GM23338 (cell line): ENCODE measurements at regions not wholly inside any gene's neighbourhood (a gene's known extent, or its start where the extent isn't known, plus 50 kb on each side); places are given as distances from the start of the nearest gene placed in this dataset.
A peak's percentile ranks its signal among the peaks of the same experiment; 100 is the strongest.

Experiments used
- ATAC-seq: fragments of 200-7000 bp; cut with Tn5 transposase; 3 replicates; pipeline ENCODE4 v1.9.1; 2020
- DNase-seq: peaks from one replicate; pipeline ENCODE4 v3.0.0-alpha.2; 2015; ENCODE audit warnings: low spot score
- H2AFZ ChIP-seq: fragments of 200-600 bp; sonication (generic); 2 replicates; pipeline ENCODE4 v1.8.0; 2016; ENCODE audit warnings: antibody characterized with exemption, mild to moderate bottlenecking, moderate library complexity
- H3F3A ChIP-seq: fragments of 200-600 bp; sonication (generic); replicated peaks from 2 replicates; pipeline ENCODE4 v1.8.0; 2017; ENCODE audit warnings: antibody characterized with exemption, mixed run types, low read depth
- H3K27ac ChIP-seq: fragments of 200-600 bp; sonication (generic); 2 replicates; pipeline ENCODE4 v1.6.1; 2016; ENCODE audit warnings: low read depth
- H3K27me3 ChIP-seq: fragments of 200-600 bp; sonication (generic); 2 replicates; pipeline ENCODE4 v1.8.0; 2016; ENCODE audit warnings: mild to moderate bottlenecking, mixed run types, moderate library complexity; ENCODE audit not compliant: insufficient read depth
- H3K36me3 ChIP-seq: fragments of 200-600 bp; sonication (generic); 2 replicates; pipeline ENCODE4 v1.8.0; 2016; ENCODE audit warnings: mild to moderate bottlenecking; ENCODE audit not compliant: insufficient read depth
- H3K4me1 ChIP-seq: fragments of 200-600 bp; sonication (generic); 2 replicates; pipeline ENCODE4 v1.8.0; 2016; ENCODE audit warnings: mild to moderate bottlenecking, moderate library complexity; ENCODE audit not compliant: insufficient read depth
- H3K4me2 ChIP-seq: fragments of 200-600 bp; sonication (generic); 2 replicates; pipeline ENCODE4 v1.7.1; 2017; ENCODE audit warnings: mixed run types
- H3K4me3 ChIP-seq: fragments of 200-600 bp; sonication (generic); 2 replicates; pipeline ENCODE4 v1.6.1; 2016; ENCODE audit warnings: mixed run types
- H3K79me2 ChIP-seq: fragments of 200-600 bp; sonication (generic); replicated peaks from 2 replicates; pipeline ENCODE4 v1.8.0; 2017; ENCODE audit warnings: mild to moderate bottlenecking; ENCODE audit not compliant: insufficient read depth
- H3K9me2 ChIP-seq: fragments of 200-600 bp; sonication (generic); 2 replicates; pipeline ENCODE4 v1.8.0; 2017; ENCODE audit not compliant: insufficient read depth
- H4K20me1 ChIP-seq: fragments of 200-600 bp; sonication (generic); replicated peaks from 2 replicates; pipeline ENCODE4 v1.8.0; 2017; ENCODE audit warnings: mild to moderate bottlenecking; ENCODE audit not compliant: insufficient read depth
- H3K27ac Mint-ChIP-seq: 2 replicates; pipeline ENCODE4 v1.8.0; 2020; ENCODE audit warnings: inconsistent platforms, mild to moderate bottlenecking, moderate library complexity, mixed read lengths
- H3K27me3 Mint-ChIP-seq: 3 replicates; pipeline ENCODE4 v1.8.0; 2022; ENCODE audit warnings: low read depth, mild to moderate bottlenecking, moderate library complexity, mixed read lengths, inconsistent platforms; ENCODE audit not compliant: insufficient read depth, poor library complexity
- H3K36me3 Mint-ChIP-seq: 3 replicates; pipeline ENCODE4 v1.8.0; 2021; ENCODE audit warnings: low read depth, mild to moderate bottlenecking, inconsistent platforms, moderate library complexity, mixed read lengths
- H3K4me1 Mint-ChIP-seq: 3 replicates; pipeline ENCODE4 v1.8.0; 2020; ENCODE audit warnings: mild to moderate bottlenecking, inconsistent platforms, mixed read lengths
- H3K4me3 Mint-ChIP-seq: 3 replicates; pipeline ENCODE4 v1.8.0; 2021; ENCODE audit warnings: moderate library complexity, mild to moderate bottlenecking, inconsistent platforms, mixed read lengths
- H3K9me3 Mint-ChIP-seq: 3 replicates; pipeline ENCODE4 v1.8.0; 2020; ENCODE audit warnings: moderate library complexity, mild to moderate bottlenecking, inconsistent platforms, mixed read lengths
- CREB1 ChIP-seq: fragments of 250-450 bp; sonication (Bioruptor Pico); IDR thresholded peaks from 2 replicates; pipeline ENCODE4 v1.5.0; 2020; ENCODE audit warnings: low read depth, mild to moderate bottlenecking, moderate library complexity
- EZH2 ChIP-seq: fragments of 200-600 bp; sonication (generic); IDR thresholded peaks from one replicate; pipeline ENCODE4 v1.8.0; 2017; ENCODE audit warnings: antibody characterized with exemption, mild to moderate bottlenecking, low read depth; ENCODE audit not compliant: unreplicated experiment
- EZH2phosphoT487 ChIP-seq: fragments of 200-600 bp; sonication (generic); IDR thresholded peaks from one replicate; pipeline ENCODE4 v1.8.1; 2018; ENCODE audit warnings: antibody characterized with exemption; ENCODE audit not compliant: unreplicated experiment
- JUNB ChIP-seq: IDR thresholded peaks from one replicate; pipeline ENCODE4 v1.6.1; 2016; ENCODE audit warnings: antibody characterized with exemption; ENCODE audit not compliant: unreplicated experiment
- NANOG ChIP-seq: IDR thresholded peaks from 2 replicates; pipeline ENCODE4 v1.6.1; 2016; ENCODE audit warnings: antibody characterized with exemption, borderline replicate concordance
- POLR2AphosphoS5 ChIP-seq: IDR thresholded peaks from 2 replicates; pipeline ENCODE4 v1.6.1; 2016; ENCODE audit warnings: antibody characterized with exemption, low read depth
- STAT1 ChIP-seq: IDR thresholded peaks from one replicate; pipeline ENCODE4 v1.6.1; 2016; ENCODE audit warnings: antibody characterized with exemption; ENCODE audit not compliant: unreplicated experiment
- ZNF114 ChIP-seq: fragments of 250-450 bp; sonication (Bioruptor Pico); IDR thresholded peaks from 2 replicates; pipeline ENCODE4 v1.5.0; 2020; ENCODE audit warnings: mild to moderate bottlenecking, moderate library complexity
- ZNF331 ChIP-seq: fragments of 250-450 bp; sonication (Bioruptor Pico); IDR thresholded peaks from 2 replicates; pipeline ENCODE4 v1.5.0; 2020; ENCODE audit warnings: low read depth, mild to moderate bottlenecking, moderate library complexity
- TF ChIP-seq, protein P1 (sequence below): fragments of 250-450 bp; sonication (Bioruptor Pico); IDR thresholded peaks from 2 replicates; pipeline ENCODE4 v1.5.0; 2020; ENCODE audit warnings: mild to moderate bottlenecking, moderate library complexity
- TF ChIP-seq, protein P2 (sequence below): IDR thresholded peaks from one replicate; pipeline ENCODE4 v1.6.1; 2018; ENCODE audit warnings: antibody characterized with exemption; ENCODE audit not compliant: unreplicated experiment
- TF ChIP-seq, protein P3 (sequence below), 2 experiments: fragments of 200-600 bp in 1 of 2; sonication (generic) in 1 of 2; conservative IDR thresholded peaks; 2 replicates each; pipeline versions ENCODE4 v1.5.1 to v1.6.1; 2016 to 2017; ENCODE audit warnings: antibody characterized with exemption in 2 of 2, low read depth in 2 of 2, mild to moderate bottlenecking in 2 of 2, moderate library complexity in 1 of 2
- TF ChIP-seq, protein P4 (sequence below): IDR thresholded peaks from 2 replicates; pipeline ENCODE4 v1.6.1; 2016; ENCODE audit warnings: antibody characterized with exemption

DNA sequence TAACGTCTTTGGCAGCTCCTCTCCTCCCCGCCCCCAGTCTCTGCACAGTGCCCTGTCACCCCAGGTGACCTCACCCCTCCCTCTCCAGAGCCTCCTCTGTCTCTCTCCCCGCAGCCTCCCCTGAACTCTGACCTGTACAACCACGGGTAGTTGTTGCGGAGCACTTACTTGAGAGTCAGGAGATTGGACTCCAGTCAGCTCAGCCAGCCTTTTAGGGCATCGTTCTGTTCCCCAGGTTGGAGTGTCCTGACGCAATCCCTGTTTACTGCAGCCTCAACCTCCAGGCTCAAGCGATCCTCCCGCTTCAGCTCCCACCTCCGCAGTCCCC is 177.7 kb downstream of the UACA start:
- TF ChIP-seq, protein P1, sequence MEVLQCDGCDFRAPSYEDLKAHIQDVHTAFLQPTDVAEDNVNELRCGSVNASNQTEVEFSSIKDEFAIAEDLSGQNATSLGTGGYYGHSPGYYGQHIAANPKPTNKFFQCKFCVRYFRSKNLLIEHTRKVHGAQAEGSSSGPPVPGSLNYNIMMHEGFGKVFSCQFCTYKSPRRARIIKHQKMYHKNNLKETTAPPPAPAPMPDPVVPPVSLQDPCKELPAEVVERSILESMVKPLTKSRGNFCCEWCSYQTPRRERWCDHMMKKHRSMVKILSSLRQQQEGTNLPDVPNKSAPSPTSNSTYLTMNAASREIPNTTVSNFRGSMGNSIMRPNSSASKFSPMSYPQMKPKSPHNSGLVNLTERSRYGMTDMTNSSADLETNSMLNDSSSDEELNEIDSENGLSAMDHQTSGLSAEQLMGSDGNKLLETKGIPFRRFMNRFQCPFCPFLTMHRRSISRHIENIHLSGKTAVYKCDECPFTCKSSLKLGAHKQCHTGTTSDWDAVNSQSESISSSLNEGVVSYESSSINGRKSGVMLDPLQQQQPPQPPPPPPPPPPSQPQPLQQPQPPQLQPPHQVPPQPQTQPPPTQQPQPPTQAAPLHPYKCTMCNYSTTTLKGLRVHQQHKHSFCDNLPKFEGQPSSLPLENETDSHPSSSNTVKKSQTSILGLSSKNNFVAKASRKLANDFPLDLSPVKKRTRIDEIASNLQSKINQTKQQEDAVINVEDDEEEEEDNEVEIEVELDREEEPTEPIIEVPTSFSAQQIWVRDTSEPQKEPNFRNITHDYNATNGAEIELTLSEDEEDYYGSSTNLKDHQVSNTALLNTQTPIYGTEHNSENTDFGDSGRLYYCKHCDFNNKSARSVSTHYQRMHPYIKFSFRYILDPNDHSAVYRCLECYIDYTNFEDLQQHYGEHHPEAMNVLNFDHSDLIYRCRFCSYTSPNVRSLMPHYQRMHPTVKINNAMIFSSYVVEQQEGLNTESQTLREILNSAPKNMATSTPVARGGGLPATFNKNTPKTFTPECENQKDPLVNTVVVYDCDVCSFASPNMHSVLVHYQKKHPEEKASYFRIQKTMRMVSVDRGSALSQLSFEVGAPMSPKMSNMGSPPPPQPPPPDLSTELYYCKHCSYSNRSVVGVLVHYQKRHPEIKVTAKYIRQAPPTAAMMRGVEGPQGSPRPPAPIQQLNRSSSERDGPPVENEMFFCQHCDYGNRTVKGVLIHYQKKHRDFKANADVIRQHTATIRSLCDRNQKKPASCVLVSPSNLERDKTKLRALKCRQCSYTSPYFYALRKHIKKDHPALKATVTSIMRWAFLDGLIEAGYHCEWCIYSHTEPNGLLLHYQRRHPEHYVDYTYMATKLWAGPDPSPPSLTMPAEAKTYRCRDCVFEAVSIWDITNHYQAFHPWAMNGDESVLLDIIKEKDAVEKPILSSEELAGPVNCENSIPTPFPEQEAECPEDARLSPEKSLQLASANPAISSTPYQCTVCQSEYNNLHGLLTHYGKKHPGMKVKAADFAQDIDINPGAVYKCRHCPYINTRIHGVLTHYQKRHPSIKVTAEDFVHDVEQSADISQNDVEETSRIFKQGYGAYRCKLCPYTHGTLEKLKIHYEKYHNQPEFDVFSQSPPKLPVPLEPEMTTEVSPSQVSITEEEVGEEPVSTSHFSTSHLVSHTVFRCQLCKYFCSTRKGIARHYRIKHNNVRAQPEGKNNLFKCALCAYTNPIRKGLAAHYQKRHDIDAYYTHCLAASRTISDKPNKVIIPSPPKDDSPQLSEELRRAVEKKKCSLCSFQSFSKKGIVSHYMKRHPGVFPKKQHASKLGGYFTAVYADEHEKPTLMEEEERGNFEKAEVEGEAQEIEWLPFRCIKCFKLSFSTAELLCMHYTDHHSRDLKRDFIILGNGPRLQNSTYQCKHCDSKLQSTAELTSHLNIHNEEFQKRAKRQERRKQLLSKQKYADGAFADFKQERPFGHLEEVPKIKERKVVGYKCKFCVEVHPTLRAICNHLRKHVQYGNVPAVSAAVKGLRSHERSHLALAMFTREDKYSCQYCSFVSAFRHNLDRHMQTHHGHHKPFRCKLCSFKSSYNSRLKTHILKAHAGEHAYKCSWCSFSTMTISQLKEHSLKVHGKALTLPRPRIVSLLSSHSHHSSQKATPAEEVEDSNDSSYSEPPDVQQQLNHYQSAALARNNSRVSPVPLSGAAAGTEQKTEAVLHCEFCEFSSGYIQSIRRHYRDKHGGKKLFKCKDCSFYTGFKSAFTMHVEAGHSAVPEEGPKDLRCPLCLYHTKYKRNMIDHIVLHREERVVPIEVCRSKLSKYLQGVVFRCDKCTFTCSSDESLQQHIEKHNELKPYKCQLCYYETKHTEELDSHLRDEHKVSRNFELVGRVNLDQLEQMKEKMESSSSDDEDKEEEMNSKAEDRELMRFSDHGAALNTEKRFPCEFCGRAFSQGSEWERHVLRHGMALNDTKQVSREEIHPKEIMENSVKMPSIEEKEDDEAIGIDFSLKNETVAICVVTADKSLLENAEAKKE (CRISPR knock-in tag): no peak
- TF ChIP-seq, protein P2, sequence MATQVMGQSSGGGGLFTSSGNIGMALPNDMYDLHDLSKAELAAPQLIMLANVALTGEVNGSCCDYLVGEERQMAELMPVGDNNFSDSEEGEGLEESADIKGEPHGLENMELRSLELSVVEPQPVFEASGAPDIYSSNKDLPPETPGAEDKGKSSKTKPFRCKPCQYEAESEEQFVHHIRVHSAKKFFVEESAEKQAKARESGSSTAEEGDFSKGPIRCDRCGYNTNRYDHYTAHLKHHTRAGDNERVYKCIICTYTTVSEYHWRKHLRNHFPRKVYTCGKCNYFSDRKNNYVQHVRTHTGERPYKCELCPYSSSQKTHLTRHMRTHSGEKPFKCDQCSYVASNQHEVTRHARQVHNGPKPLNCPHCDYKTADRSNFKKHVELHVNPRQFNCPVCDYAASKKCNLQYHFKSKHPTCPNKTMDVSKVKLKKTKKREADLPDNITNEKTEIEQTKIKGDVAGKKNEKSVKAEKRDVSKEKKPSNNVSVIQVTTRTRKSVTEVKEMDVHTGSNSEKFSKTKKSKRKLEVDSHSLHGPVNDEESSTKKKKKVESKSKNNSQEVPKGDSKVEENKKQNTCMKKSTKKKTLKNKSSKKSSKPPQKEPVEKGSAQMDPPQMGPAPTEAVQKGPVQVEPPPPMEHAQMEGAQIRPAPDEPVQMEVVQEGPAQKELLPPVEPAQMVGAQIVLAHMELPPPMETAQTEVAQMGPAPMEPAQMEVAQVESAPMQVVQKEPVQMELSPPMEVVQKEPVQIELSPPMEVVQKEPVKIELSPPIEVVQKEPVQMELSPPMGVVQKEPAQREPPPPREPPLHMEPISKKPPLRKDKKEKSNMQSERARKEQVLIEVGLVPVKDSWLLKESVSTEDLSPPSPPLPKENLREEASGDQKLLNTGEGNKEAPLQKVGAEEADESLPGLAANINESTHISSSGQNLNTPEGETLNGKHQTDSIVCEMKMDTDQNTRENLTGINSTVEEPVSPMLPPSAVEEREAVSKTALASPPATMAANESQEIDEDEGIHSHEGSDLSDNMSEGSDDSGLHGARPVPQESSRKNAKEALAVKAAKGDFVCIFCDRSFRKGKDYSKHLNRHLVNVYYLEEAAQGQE: no peak
- TF ChIP-seq CREB1: no peak
- TF ChIP-seq, protein P3, sequence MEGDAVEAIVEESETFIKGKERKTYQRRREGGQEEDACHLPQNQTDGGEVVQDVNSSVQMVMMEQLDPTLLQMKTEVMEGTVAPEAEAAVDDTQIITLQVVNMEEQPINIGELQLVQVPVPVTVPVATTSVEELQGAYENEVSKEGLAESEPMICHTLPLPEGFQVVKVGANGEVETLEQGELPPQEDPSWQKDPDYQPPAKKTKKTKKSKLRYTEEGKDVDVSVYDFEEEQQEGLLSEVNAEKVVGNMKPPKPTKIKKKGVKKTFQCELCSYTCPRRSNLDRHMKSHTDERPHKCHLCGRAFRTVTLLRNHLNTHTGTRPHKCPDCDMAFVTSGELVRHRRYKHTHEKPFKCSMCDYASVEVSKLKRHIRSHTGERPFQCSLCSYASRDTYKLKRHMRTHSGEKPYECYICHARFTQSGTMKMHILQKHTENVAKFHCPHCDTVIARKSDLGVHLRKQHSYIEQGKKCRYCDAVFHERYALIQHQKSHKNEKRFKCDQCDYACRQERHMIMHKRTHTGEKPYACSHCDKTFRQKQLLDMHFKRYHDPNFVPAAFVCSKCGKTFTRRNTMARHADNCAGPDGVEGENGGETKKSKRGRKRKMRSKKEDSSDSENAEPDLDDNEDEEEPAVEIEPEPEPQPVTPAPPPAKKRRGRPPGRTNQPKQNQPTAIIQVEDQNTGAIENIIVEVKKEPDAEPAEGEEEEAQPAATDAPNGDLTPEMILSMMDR (conservative IDR thresholded peaks at IDR 0.05; ENCODE audit: low read depth in 2 of 2): no peak
- no peak for TF ChIP-seq ZNF331
- TF ChIP-seq ZNF114: no peak
- TF ChIP-seq, protein P4, sequence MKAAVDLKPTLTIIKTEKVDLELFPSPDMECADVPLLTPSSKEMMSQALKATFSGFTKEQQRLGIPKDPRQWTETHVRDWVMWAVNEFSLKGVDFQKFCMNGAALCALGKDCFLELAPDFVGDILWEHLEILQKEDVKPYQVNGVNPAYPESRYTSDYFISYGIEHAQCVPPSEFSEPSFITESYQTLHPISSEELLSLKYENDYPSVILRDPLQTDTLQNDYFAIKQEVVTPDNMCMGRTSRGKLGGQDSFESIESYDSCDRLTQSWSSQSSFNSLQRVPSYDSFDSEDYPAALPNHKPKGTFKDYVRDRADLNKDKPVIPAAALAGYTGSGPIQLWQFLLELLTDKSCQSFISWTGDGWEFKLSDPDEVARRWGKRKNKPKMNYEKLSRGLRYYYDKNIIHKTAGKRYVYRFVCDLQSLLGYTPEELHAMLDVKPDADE: no peak
- no peak for TF ChIP-seq EZH2phosphoT487
- no peak for TF ChIP-seq STAT1
- no peak for TF ChIP-seq POLR2AphosphoS5
- no peak for TF ChIP-seq NANOG
- no peak for TF ChIP-seq EZH2
- no peak for TF ChIP-seq JUNB
- Mint-ChIP-seq H3K27me3 (peaks cover 14% of the 10 kb centered on the region), H3K4me3 (peak overlapping the region; percentile 67), H3K36me3 (peaks cover 6% of the 10 kb centered on the region; the same call in 2 of the 3 replicates), H3K4me1 (peaks cover 2% of the 10 kb centered on the region; the same call in 1 of the 3 replicates), H3K27ac (no peak overlapping the region), H3K9me3 (peaks cover 9% of the 10 kb centered on the region; the same call in 2 of the 3 replicates)
- DNase-seq (no peak), ATAC-seq (peak; percentile 34)
- Histone ChIP-seq H3K27ac (no peak overlapping the region), H3K4me3 (peak overlapping the region; percentile 69), H3K27me3 (peaks cover 23% of the 10 kb centered on the region), H3K4me2 (peak overlapping the region; percentile 82), H3K36me3 (no peaks in the 10 kb centered on the region), H3K79me2 (no peaks in the 10 kb centered on the region), H4K20me1 (no peaks in the 10 kb centered on the region), H3K4me1 (peaks cover 6% of the 10 kb centered on the region), H3K9me2 (no peaks in the 10 kb centered on the region), H3F3A (no peaks in the 10 kb centered on the region), H2AFZ (peak overlapping the region; percentile 95)
